ENCODE measurements at regions not wholly inside any gene's neighbourhood (a gene's known extent, or its start where the extent isn't known, plus 50 kb on each side); places are given as distances from the start of the nearest gene placed in this dataset.

- H3K4me2 ChIP-seq (ENCODE audit: insufficient read depth, insufficient read length, low read length) = no peak overlapping the region
- no peaks in the 10 kb centered on the region for H3K27me3 ChIP-seq (ENCODE audit: insufficient read depth, low read length)
- no peak overlapping the region for H4K8ac ChIP-seq (replicated peaks; ENCODE audit: insufficient read length, low read depth, low read length)
- H4K91ac ChIP-seq (ENCODE audit: insufficient read length, low read depth, low read length) = no peak overlapping the region
- TF ChIP-seq CTCF (conservative IDR thresholded peaks at IDR 0.05) = no peak
- no peaks in the 10 kb centered on the region for H3K79me2 ChIP-seq (ENCODE audit: insufficient read depth, low read length)
- H3K14ac ChIP-seq (ENCODE audit: insufficient read depth, low read length) = no peak overlapping the region
- DNase-seq = no peak
- no peak overlapping the region for H3K4ac ChIP-seq (ENCODE audit: low read depth, low read length)
- no peak overlapping the region for H2BK5ac ChIP-seq (ENCODE audit: insufficient read length, low read length)
- Mint-ChIP-seq H3K4me3 (no peak overlapping the region), H3K9me3 (no peaks in the 10 kb centered on the region), H3K27me3 (ENCODE audit: low read depth) (no peaks in the 10 kb centered on the region), H3K4me1 (no peaks in the 10 kb centered on the region), H3K36me3 (ENCODE audit: insufficient read depth in 1 of 3, low read depth in 3 of 3) (0 out of 7 replicates have a peak, but pooled peaks cover 0 to 1% (median 0%) of the 10 kb centered on the region in 3 experiments), H3K27ac (no peak overlapping the region)
- no peaks in the 10 kb centered on the region for H3K9me3 ChIP-seq (ENCODE audit: control insufficient read depth, low read depth, low read length)
- no peak overlapping the region for H3K23ac ChIP-seq (ENCODE audit: insufficient read length, low read depth, low read length)
- no peaks in the 10 kb centered on the region for H3K23me2 ChIP-seq (ENCODE audit: insufficient read length, low read depth, low read length, poor library complexity, severe bottlenecking)
- no peaks in the 10 kb centered on the region for H4K20me1 ChIP-seq (ENCODE audit: control insufficient read depth, insufficient read depth, insufficient read length)
- H3K56ac ChIP-seq (ENCODE audit: insufficient read length, low read depth, low read length) = no peak overlapping the region
- no peak overlapping the region for H3K18ac ChIP-seq (ENCODE audit: insufficient read length, low read depth, low read length)
- no peaks in the 10 kb centered on the region for H3K4me1 ChIP-seq (ENCODE audit: insufficient read depth, low read length)
- no peak overlapping the region for H3T11ph ChIP-seq (ENCODE audit: low read length)
- WGBS (ENCODE audit: extremely low coverage, insufficient read length, low lambda C conversion rate) = no CpG with 5 or more reads among the region's 4 CpGs
- no peak overlapping the region for H2BK20ac ChIP-seq (ENCODE audit: low read depth, low read length, poor library complexity, severe bottlenecking)
- H3K27ac ChIP-seq (ENCODE audit: insufficient read length, low read depth, low read length) = no peak overlapping the region
- no peak overlapping the region for H4K5ac ChIP-seq (ENCODE audit: insufficient read length, low read depth, low read length)
- H3K9ac ChIP-seq (ENCODE audit: extremely low read depth, insufficient read length, low read length) = no peak overlapping the region
- H2BK12ac ChIP-seq (ENCODE audit: insufficient read length, low read depth, low read length) = no peak overlapping the region
- no peak overlapping the region for H2BK120ac ChIP-seq (ENCODE audit: low read depth, low read length, poor library complexity, severe bottlenecking)
- H3K79me1 ChIP-seq (ENCODE audit: insufficient read depth, low read depth, low read length, poor library complexity, severe bottlenecking) = no peaks in the 10 kb centered on the region
- H2AFZ ChIP-seq (ENCODE audit: low read length) = no peak overlapping the region
- H2AK5ac ChIP-seq (ENCODE audit: insufficient read length, low read length) = no peak overlapping the region
- no peak overlapping the region for H2BK15ac ChIP-seq (ENCODE audit: low read depth, low read length)
Measured at GRCh38 chr3:102979682-102980354, 545.0 kb downstream of the ZPLD1 start.
